ENCODE measurements at regions not wholly inside any gene's neighbourhood (a gene's known extent, or its start where the extent isn't known, plus 50 kb on each side); places are given as distances from the start of the nearest gene placed in this dataset.

- no peak for DNase-seq (ENCODE audit: low read depth in 3 of 3, low spot score in 2 of 3)
Measured at GRCh38 chr17:71033336-71033735, 864.0 kb downstream of the KCNJ2 start.

- DNase-seq (ENCODE audit: low read depth in 3 of 3, low spot score in 2 of 3): no peak
Measured at GRCh38 chr17:71035226-71035625, 865.9 kb downstream of the KCNJ2 start.

- DNase-seq (ENCODE audit: low read depth in 3 of 3, low spot score in 2 of 3): no peak
Measured at GRCh38 chr17:71037386-71037785, 868.1 kb downstream of the KCNJ2 start.

GRCh38 chr17:71039391-71039790, 870.1 kb downstream of the KCNJ2 start:
- no peak for DNase-seq (ENCODE audit: low read depth in 3 of 3, low spot score in 2 of 3)

GRCh38 chr17:71052971-71053370, 883.6 kb downstream of the KCNJ2 start:
- no peak for DNase-seq (ENCODE audit: low read depth in 3 of 3, low spot score in 2 of 3)

- DNase-seq (ENCODE audit: low read depth in 3 of 3, low spot score in 2 of 3): no peak
Measured at GRCh38 chr17:71055128-71055527, 885.8 kb downstream of the KCNJ2 start.

GRCh38 chr17:71057448-71057847, 888.1 kb downstream of the KCNJ2 start:
- DNase-seq (ENCODE audit: low read depth in 3 of 3, low spot score in 2 of 3): no peak

GRCh38 chr17:71057938-71058337, 888.6 kb downstream of the KCNJ2 start:
- DNase-seq (ENCODE audit: low read depth in 3 of 3, low spot score in 2 of 3): no peak

- no peak for DNase-seq (ENCODE audit: low read depth in 3 of 3, low spot score in 2 of 3)
Measured at GRCh38 chr17:71063127-71063526, 893.8 kb downstream of the KCNJ2 start.

GRCh38 chr17:71063559-71063958, 894.2 kb downstream of the KCNJ2 start:
- DNase-seq (ENCODE audit: low read depth in 3 of 3, low spot score in 2 of 3): no peak

GRCh38 chr17:71067669-71068407, 898.5 kb downstream of the KCNJ2 start:
- no peak for DNase-seq (ENCODE audit: low read depth in 3 of 3, low spot score in 2 of 3)

- no peak for DNase-seq (ENCODE audit: low read depth in 3 of 3, low spot score in 2 of 3)
Measured at GRCh38 chr17:71068408-71068750, 899.0 kb downstream of the KCNJ2 start.

GRCh38 chr17:71071041-71071440, 901.7 kb downstream of the KCNJ2 start:
- DNase-seq (ENCODE audit: low read depth in 3 of 3, low spot score in 2 of 3): no peak

GRCh38 chr17:71071837-71072236, 902.5 kb downstream of the KCNJ2 start:
- DNase-seq (ENCODE audit: low read depth in 3 of 3, low spot score in 2 of 3): no peak

GRCh38 chr17:71080937-71081336, 911.6 kb downstream of the KCNJ2 start:
- DNase-seq (ENCODE audit: low read depth in 3 of 3, low spot score in 2 of 3): no peak

GRCh38 chr17:71081666-71082065, 912.3 kb downstream of the KCNJ2 start:
- DNase-seq (ENCODE audit: low read depth in 3 of 3, low spot score in 2 of 3): no peak

GRCh38 chr17:71084219-71084618, 914.9 kb downstream of the KCNJ2 start:
- DNase-seq (ENCODE audit: low read depth in 3 of 3, low spot score in 2 of 3): no peak

- no peak for DNase-seq (ENCODE audit: low read depth in 3 of 3, low spot score in 2 of 3)
Measured at GRCh38 chr17:71084838-71085237, 915.5 kb downstream of the KCNJ2 start.

- no peak for DNase-seq (ENCODE audit: low read depth in 3 of 3, low spot score in 2 of 3)
Measured at GRCh38 chr17:71085238-71086033, 916.1 kb downstream of the KCNJ2 start.

GRCh38 chr17:71089431-71089830, 920.1 kb downstream of the KCNJ2 start:
- no peak for DNase-seq (ENCODE audit: low read depth in 3 of 3, low spot score in 2 of 3)

GRCh38 chr17:71098071-71098470, 928.7 kb downstream of the KCNJ2 start:
- DNase-seq (ENCODE audit: low read depth in 3 of 3, low spot score in 2 of 3): no peak

GRCh38 chr17:71099003-71099714, 929.8 kb downstream of the KCNJ2 start:
- no peak for DNase-seq (ENCODE audit: low read depth in 3 of 3, low spot score in 2 of 3)
